GM21515 (cell line): ENCODE measurements at regions not wholly inside any gene's neighbourhood (a gene's known extent, or its start where the extent isn't known, plus 50 kb on each side); places are given as distances from the start of the nearest gene placed in this dataset.

Experiments
- ATAC-seq: cut with Tn5 transposase; IDR thresholded peaks from one replicate; pipeline ENCODE4 v1.9.1; 2021; ENCODE audit not compliant: unreplicated experiment

GRCh38 chr11:10932976-10933375, 75.1 kb upstream of the ZBED5 start:
- no peak for ATAC-seq

GRCh38 chr11:10931761-10932670, 74.2 kb upstream of the ZBED5 start:
- no peak for ATAC-seq

- no peak for ATAC-seq
Observed at GRCh38 chr11:10930972-10931760, 73.3 kb upstream of the ZBED5 start.

GRCh38 chr11:10930224-10930971, 72.5 kb upstream of the ZBED5 start:
- no peak for ATAC-seq

GRCh38 chr11:10927538-10927937, 69.7 kb upstream of the ZBED5 start:
- ATAC-seq = no peak

- no peak for ATAC-seq
Observed at GRCh38 chr11:10926801-10927211, 69.0 kb upstream of the ZBED5 start.

- no peak for ATAC-seq
Observed at GRCh38 chr11:10925149-10925926, 67.5 kb upstream of the ZBED5 start.

GRCh38 chr11:10923882-10924281, 66.0 kb upstream of the ZBED5 start:
- ATAC-seq = no peak

- no peak for ATAC-seq
Observed at GRCh38 chr11:10922892-10923291, 65.0 kb upstream of the ZBED5 start.

- no peak for ATAC-seq
Observed at GRCh38 chr11:10920875-10921274, 63.0 kb upstream of the ZBED5 start.

GRCh38 chr11:10920205-10920604, 62.4 kb upstream of the ZBED5 start:
- no peak for ATAC-seq

GRCh38 chr11:10918698-10919097, 60.8 kb upstream of the ZBED5 start:
- ATAC-seq = no peak

- no peak for ATAC-seq
Observed at GRCh38 chr11:10918275-10918674, 60.4 kb upstream of the ZBED5 start.

GRCh38 chr11:10917802-10918201, 59.9 kb upstream of the ZBED5 start:
- ATAC-seq = no peak

- no peak for ATAC-seq
Observed at GRCh38 chr11:10916665-10917064, 58.8 kb upstream of the ZBED5 start.

GRCh38 chr11:10914050-10914449, 56.2 kb upstream of the ZBED5 start:
- no peak for ATAC-seq

GRCh38 chr11:10913075-10913474, 55.2 kb upstream of the ZBED5 start:
- ATAC-seq = no peak

- no peak for ATAC-seq
Observed at GRCh38 chr11:10911907-10912306, 54.1 kb upstream of the ZBED5 start.

- no peak for ATAC-seq
Observed at GRCh38 chr11:10909141-10909883, 51.5 kb upstream of the ZBED5 start.
